ENCODE measurements at regions not wholly inside any gene's neighbourhood (a gene's known extent, or its start where the extent isn't known, plus 50 kb on each side); places are given as distances from the start of the nearest gene placed in this dataset.

GRCh38 chr16:65617421-65617820 lies 495.6 kb upstream of the CDH11 start:
- Histone ChIP-seq H3K27ac (no peak overlapping the region), H3K4me1 (no peaks in the 10 kb centered on the region), H3K9me3 (no peaks in the 10 kb centered on the region), H3K27me3 (no peaks in the 10 kb centered on the region), H3K36me3 (no peaks in the 10 kb centered on the region), H3K4me3 (replicated peaks in 1 of 3) (no peak overlapping the region)
- intact Hi-C loops (cut with DNase I), result no loop called here
- 72 to 81% methylated on average over 3 of the region's 3 CpGs for WGBS, 2 donors
- TF ChIP-seq CTCF (IDR thresholded peaks at IDR 0.05) (no peak), POLR2A (IDR thresholded peaks at IDR 0.05) (no peak)
- no peak for DNase-seq

- no peak for DNase-seq
- TF ChIP-seq POLR2A (IDR thresholded peaks at IDR 0.05) (no peak), CTCF (IDR thresholded peaks at IDR 0.05) (no peak)
These were observed 486.6 kb upstream of the CDH11 start for GRCh38 chr16:65608455-65608854.

DNA sequence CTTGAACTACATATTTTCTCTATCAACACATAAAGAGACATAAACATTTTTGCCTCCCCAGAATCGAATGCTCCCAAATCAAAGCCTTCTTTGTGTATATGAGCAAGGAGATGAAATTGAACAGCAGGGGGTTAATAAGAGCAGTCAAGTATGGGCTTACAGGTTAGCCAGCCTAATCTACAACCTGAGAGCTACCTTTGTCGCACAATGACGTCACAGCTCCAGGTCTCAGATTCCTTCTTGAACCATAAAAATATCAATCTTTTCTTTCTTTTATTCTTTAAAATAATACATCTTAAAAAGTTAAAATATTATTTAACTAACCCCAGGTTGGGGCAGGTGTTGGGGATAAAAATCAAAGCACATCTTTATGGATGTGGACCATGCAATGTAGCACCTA lies 482.9 kb upstream of the CDH11 start:
- 88 to 89% methylated on average over 3 of the region's 3 CpGs for whole genome bisulfite sequencing, 2 donors
- TF ChIP-seq POLR2A (IDR thresholded peaks at IDR 0.05), result no peak
- intact Hi-C loops (cut with DNase I), result no loop called here
- H3K4me3 ChIP-seq (replicated peaks in 1 of 3), result no peak overlapping the region
- no peaks in the 10 kb centered on the region for H3K36me3 ChIP-seq
- no peaks in the 10 kb centered on the region for H3K4me1 ChIP-seq
- DNase-seq, result no peak
- no peaks in the 10 kb centered on the region for H3K9me3 ChIP-seq
- no peaks in the 10 kb centered on the region for H3K27me3 ChIP-seq
- H3K27ac ChIP-seq, result no peak overlapping the region

More at GRCh38 chr16:65608455-65608854, 486.6 kb upstream of the CDH11 start:
- intact Hi-C loops (cut with DNase I), result no loop called here
- Histone ChIP-seq H3K4me1 (no peaks in the 10 kb centered on the region), H3K27me3 (no peaks in the 10 kb centered on the region), H3K36me3 (no peaks in the 10 kb centered on the region), H3K4me3 (replicated peaks in 1 of 3) (no peak overlapping the region), H3K9me3 (no peaks in the 10 kb centered on the region), H3K27ac (no peak overlapping the region)

GRCh38 chr16:65601781-65602180 lies 479.9 kb upstream of the CDH11 start:
- Histone ChIP-seq H3K36me3 (no peaks in the 10 kb centered on the region), H3K4me1 (no peaks in the 10 kb centered on the region), H3K27me3 (no peaks in the 10 kb centered on the region), H3K4me3 (replicated peaks in 1 of 3) (no peak overlapping the region), H3K27ac (no peak overlapping the region), H3K9me3 (no peaks in the 10 kb centered on the region)
- intact Hi-C loops (cut with DNase I), result no loop called here
- TF ChIP-seq CTCF (IDR thresholded peaks at IDR 0.05) (no peak), POLR2A (IDR thresholded peaks at IDR 0.05) (no peak)
- DNase-seq, result no peak
- WGBS, 2 donors, result 73 to 86% methylated on average over 3 of the region's 3 CpGs

- no peaks in the 10 kb centered on the region for H3K4me1 ChIP-seq
- TF ChIP-seq POLR2A (IDR thresholded peaks at IDR 0.05) (no peak), CTCF (IDR thresholded peaks at IDR 0.05) (no peak)
- no peak overlapping the region for H3K27ac ChIP-seq
- H3K4me3 ChIP-seq (replicated peaks in 1 of 3), result no peak overlapping the region
- DNase-seq, result no peak
- no peaks in the 10 kb centered on the region for H3K9me3 ChIP-seq
- intact Hi-C loops (cut with DNase I), result no loop called here
- WGBS, 2 donors, result 92 to 93% methylated on average over 3 of the region's 3 CpGs
- H3K27me3 ChIP-seq, result no peaks in the 10 kb centered on the region
- H3K36me3 ChIP-seq, result no peaks in the 10 kb centered on the region
These were observed 478.8 kb upstream of the CDH11 start for GRCh38 chr16:65600629-65601028.

GRCh38 chr16:65600046-65600445 lies 478.2 kb upstream of the CDH11 start:
- intact Hi-C loops (cut with DNase I), result no loop called here
- Histone ChIP-seq H3K27me3 (no peaks in the 10 kb centered on the region), H3K4me3 (replicated peaks in 1 of 3) (no peak overlapping the region), H3K27ac (no peak overlapping the region), H3K36me3 (no peaks in the 10 kb centered on the region), H3K9me3 (no peaks in the 10 kb centered on the region), H3K4me1 (no peaks in the 10 kb centered on the region)
- TF ChIP-seq CTCF (IDR thresholded peaks at IDR 0.05) (no peak), POLR2A (IDR thresholded peaks at IDR 0.05) (no peak)
- DNase-seq, result no peak
- WGBS, 2 donors, result 76 to 83% methylated on average over 4 of the region's 4 CpGs
